ENCODE measurements at regions not wholly inside any gene's neighbourhood (a gene's known extent, or its start where the extent isn't known, plus 50 kb on each side); places are given as distances from the start of the nearest gene placed in this dataset.

GRCh38 chr16:65409510-65409909, 287.6 kb upstream of the CDH11 start:
- Histone ChIP-seq H2BK120ac (replicated peaks; ENCODE audit: low read depth, low read length) (no peak overlapping the region), H3K23ac (ENCODE audit: insufficient read length) (no peak overlapping the region), H2BK15ac (ENCODE audit: low read length) (no peak overlapping the region), H3K36me3 (ENCODE audit: control insufficient read depth in 2 of 4, insufficient read depth in 4 of 4, low read length in 3 of 4) (no peaks in the 10 kb centered on the region), H3K79me1 (ENCODE audit: low read depth, low read length) (no peaks in the 10 kb centered on the region), H2BK12ac (ENCODE audit: low read depth, low read length) (no peak overlapping the region), H3K27ac (ENCODE audit: low read depth, low read length) (no peak overlapping the region), H2AK5ac (ENCODE audit: low read depth, low read length) (no peak overlapping the region), H3K56ac (replicated peaks; ENCODE audit: insufficient read length, low read depth, low read length) (no peak overlapping the region), H3K23me2 (ENCODE audit: low read depth, low read length) (no peaks in the 10 kb centered on the region; the same call in 1 of the 2 replicates), H2AFZ (ENCODE audit: low read length) (no peak overlapping the region), H3K4me2 (ENCODE audit: insufficient read depth in 1 of 2, low read depth in 2 of 2, low read length in 2 of 2) (no peak overlapping the region), H4K5ac (ENCODE audit: insufficient read length, low read depth, low read length) (no peak overlapping the region), H3K4me1 (replicated peaks in 1 of 4; ENCODE audit: control insufficient read depth in 3 of 4, insufficient read depth in 4 of 4, low read length in 3 of 4) (no peaks in the 10 kb centered on the region), H2BK20ac (ENCODE audit: low read length) (no peak overlapping the region), H3K4ac (replicated peaks; ENCODE audit: insufficient read length, low read depth, low read length) (no peak overlapping the region), H3K4me3 (ENCODE audit: extremely low read depth in 1 of 4, insufficient read depth in 2 of 4, low read depth in 3 of 4, low read length in 4 of 4) (no peak overlapping the region), H4K8ac (ENCODE audit: extremely low read depth, insufficient read depth, low read length) (no peak overlapping the region), H3K9ac (replicated peaks in 1 of 4; ENCODE audit: extremely low read depth in 1 of 4, low read depth in 3 of 4, low read length in 3 of 4) (no peak overlapping the region), H3K14ac (ENCODE audit: insufficient read length) (no peak overlapping the region), H4K20me1 (replicated peaks in 1 of 2; ENCODE audit: control insufficient read depth in 1 of 2, insufficient read depth in 2 of 2, low read length in 2 of 2) (no peaks in the 10 kb centered on the region), H3K79me2 (ENCODE audit: control insufficient read depth in 1 of 2, insufficient read depth in 2 of 2, low read length in 2 of 2) (no peaks in the 10 kb centered on the region), H2BK5ac (ENCODE audit: low read depth, low read length) (no peak overlapping the region), H3K9me3 (ENCODE audit: insufficient read depth in 2 of 2, low read depth in 1 of 2, low read length in 1 of 2) (no peaks in the 10 kb centered on the region), H3K18ac (ENCODE audit: extremely low read depth, low read length) (no peak overlapping the region), H3K27me3 (replicated peaks in 1 of 4; ENCODE audit: control insufficient read depth in 3 of 4, extremely low read depth in 1 of 4, insufficient read depth in 3 of 4, low read length in 3 of 4) (no peaks in the 10 kb centered on the region), H4K91ac (replicated peaks; ENCODE audit: insufficient read length, low read length) (no peak overlapping the region)
- no peak for TF ChIP-seq JUND (IDR thresholded peaks at IDR 0.05; ENCODE audit: low read length)
- FAIRE-seq (no peak), DNase-seq (ENCODE audit: low read depth in 1 of 2, low spot score in 2 of 2) (no peak)
- WGBS, 2 experiments (ENCODE audit: extremely low coverage in 1 of 2, insufficient coverage in 1 of 2, insufficient read length in 1 of 2, insufficient replicate concordance in 2 of 2, low coverage in 1 of 2, low lambda C conversion rate in 2 of 2, missing lambda C conversion rate in 1 of 2): 96% methylated on average over 2 of the region's 2 CpGs; no CpG with 5 or more reads in 1 of the 2 experiments
- ChIA-PET CTCF (ENCODE audit: partially characterized antibody) (no interaction called here), POLR2A (ENCODE audit: partially characterized antibody) (no interaction called here)

Measured in H1 (cell line).